ENCODE measurements at regions not wholly inside any gene's neighbourhood (a gene's known extent, or its start where the extent isn't known, plus 50 kb on each side); places are given as distances from the start of the nearest gene placed in this dataset.

- TF ChIP-seq CTCF (IDR thresholded peaks at IDR 0.05) (no peak), POLR2A (IDR thresholded peaks at IDR 0.05) (no peak)
These were observed 149.9 kb downstream of the IBTK start for GRCh38 chr6:82097676-82098075.
